Ascending aorta (tissue), 2 donors: ENCODE measurements at regions not wholly inside any gene's neighbourhood (a gene's known extent, or its start where the extent isn't known, plus 50 kb on each side); places are given as distances from the start of the nearest gene placed in this dataset.

ENCODE experiments used
- DNase-seq, 2 donors: peaks; one replicate each; pipeline ENCODE4 v3.0.0-alpha.2; 2019; ENCODE audit warnings: low spot score in 2 of 2
- H3K27ac ChIP-seq, 2 donors: fragments of 200-600 bp; sonication (generic); one replicate each; pipeline ENCODE4 v1.5.1; 2016 to 2017; ENCODE audit warnings: mild to moderate bottlenecking in 1 of 2
- H3K27me3 ChIP-seq: fragments of 200-600 bp; sonication (generic); one replicate; pipeline ENCODE4 v1.5.1; 2017
- H3K36me3 ChIP-seq, 2 donors: fragments of 200-600 bp; sonication (generic); one replicate each; pipeline ENCODE4 v1.5.1; 2016
- H3K4me1 ChIP-seq, 2 donors: fragments of 200-600 bp; sonication (generic); one replicate each; pipeline ENCODE4 v1.5.1; 2016 to 2017; ENCODE audit warnings: mild to moderate bottlenecking in 1 of 2
- H3K4me3 ChIP-seq, 2 donors: fragments of 200-600 bp; sonication (generic); one replicate each; pipeline ENCODE4 v1.5.1; 2016 to 2017; ENCODE audit warnings: mild to moderate bottlenecking in 1 of 2
- H3K9me3 ChIP-seq, 2 donors: fragments of 200-600 bp; sonication (generic); one replicate each; pipeline ENCODE4 v1.5.1; 2016
- intact Hi-C: fragments of 100-400 bp; cut with DNase I; formaldehyde crosslinking; loops from one replicate; pipeline ENCODE4 v1.15.1; 2023
- TF ChIP-seq, protein P1 (sequence below), 3 experiments: fragments of 200-600 bp in 2 of 3; fragments of 450-650 bp in 1 of 3; sonication (generic) in 2 of 3; IDR thresholded peaks; one replicate each; pipeline ENCODE4 v1.5.1; 2016 to 2019; ENCODE audit warnings: antibody characterized with exemption in 3 of 3, mild to moderate bottlenecking in 1 of 3, moderate library complexity in 1 of 3

GRCh38 chr10:107277591-107277990, 113.1 kb upstream of the SORCS1 start:
- H3K9me3 ChIP-seq: no peaks in the 10 kb centered on the region
- DNase-seq: no peak
- no peak overlapping the region for H3K27ac ChIP-seq
- no peaks in the 10 kb centered on the region for H3K36me3 ChIP-seq
- no peaks in the 10 kb centered on the region for H3K4me1 ChIP-seq
- intact Hi-C loops: no loop called here
- TF ChIP-seq, protein P1, sequence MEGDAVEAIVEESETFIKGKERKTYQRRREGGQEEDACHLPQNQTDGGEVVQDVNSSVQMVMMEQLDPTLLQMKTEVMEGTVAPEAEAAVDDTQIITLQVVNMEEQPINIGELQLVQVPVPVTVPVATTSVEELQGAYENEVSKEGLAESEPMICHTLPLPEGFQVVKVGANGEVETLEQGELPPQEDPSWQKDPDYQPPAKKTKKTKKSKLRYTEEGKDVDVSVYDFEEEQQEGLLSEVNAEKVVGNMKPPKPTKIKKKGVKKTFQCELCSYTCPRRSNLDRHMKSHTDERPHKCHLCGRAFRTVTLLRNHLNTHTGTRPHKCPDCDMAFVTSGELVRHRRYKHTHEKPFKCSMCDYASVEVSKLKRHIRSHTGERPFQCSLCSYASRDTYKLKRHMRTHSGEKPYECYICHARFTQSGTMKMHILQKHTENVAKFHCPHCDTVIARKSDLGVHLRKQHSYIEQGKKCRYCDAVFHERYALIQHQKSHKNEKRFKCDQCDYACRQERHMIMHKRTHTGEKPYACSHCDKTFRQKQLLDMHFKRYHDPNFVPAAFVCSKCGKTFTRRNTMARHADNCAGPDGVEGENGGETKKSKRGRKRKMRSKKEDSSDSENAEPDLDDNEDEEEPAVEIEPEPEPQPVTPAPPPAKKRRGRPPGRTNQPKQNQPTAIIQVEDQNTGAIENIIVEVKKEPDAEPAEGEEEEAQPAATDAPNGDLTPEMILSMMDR (IDR thresholded peaks at IDR 0.05): no peak
- no peak overlapping the region for H3K4me3 ChIP-seq
- no peaks in the 10 kb centered on the region for H3K27me3 ChIP-seq

DNA sequence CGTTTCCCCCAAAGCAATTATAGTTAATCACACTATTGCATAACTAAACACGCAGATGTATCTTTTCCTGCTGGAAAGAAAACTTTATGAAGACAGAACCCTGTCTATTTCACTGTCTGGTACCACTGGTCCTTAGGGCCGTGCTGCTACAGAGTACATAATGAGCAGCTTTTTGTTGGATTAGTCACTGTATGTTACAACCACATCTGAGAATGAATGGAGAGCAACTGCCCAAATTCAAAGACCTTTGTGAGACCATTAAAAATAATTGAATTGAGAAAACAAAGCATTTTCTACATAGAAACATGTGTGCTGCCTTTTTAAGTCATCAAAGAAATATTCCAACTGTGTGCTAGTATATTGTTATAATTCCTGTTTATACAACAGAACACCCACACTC, 111.3 kb upstream of the SORCS1 start:
- intact Hi-C loops: no loop called here
- TF ChIP-seq, protein P1 (IDR thresholded peaks at IDR 0.05): no peak
- Histone ChIP-seq H3K9me3 (no peaks in the 10 kb centered on the region), H3K27me3 (no peaks in the 10 kb centered on the region), H3K4me3 (no peak overlapping the region), H3K4me1 (no peaks in the 10 kb centered on the region), H3K27ac (no peak overlapping the region), H3K36me3 (no peaks in the 10 kb centered on the region)
- no peak for DNase-seq

- TF ChIP-seq, protein P1 (IDR thresholded peaks at IDR 0.05): no peak
- Histone ChIP-seq H3K27ac (no peak overlapping the region), H3K4me3 (no peak overlapping the region), H3K9me3 (no peaks in the 10 kb centered on the region), H3K27me3 (no peaks in the 10 kb centered on the region), H3K4me1 (no peaks in the 10 kb centered on the region), H3K36me3 (no peaks in the 10 kb centered on the region)
- intact Hi-C loops: no loop called here
- DNase-seq: no peak
Measured at GRCh38 chr10:107269626-107270025, 105.1 kb upstream of the SORCS1 start.

- no peaks in the 10 kb centered on the region for H3K27me3 ChIP-seq
- no peaks in the 10 kb centered on the region for H3K36me3 ChIP-seq
- intact Hi-C loops: no loop called here
- H3K4me3 ChIP-seq: no peak overlapping the region
- no peaks in the 10 kb centered on the region for H3K9me3 ChIP-seq
- H3K4me1 ChIP-seq: no peaks in the 10 kb centered on the region
- no peak overlapping the region for H3K27ac ChIP-seq
- DNase-seq: no peak
- TF ChIP-seq, protein P1 (IDR thresholded peaks at IDR 0.05): no peak
Measured at GRCh38 chr10:107264742-107265141, 100.2 kb upstream of the SORCS1 start.

- DNase-seq: no peak
- H3K36me3 ChIP-seq: no peaks in the 10 kb centered on the region
- no peak overlapping the region for H3K4me3 ChIP-seq
- TF ChIP-seq, protein P1 (IDR thresholded peaks at IDR 0.05): no peak
- H3K27me3 ChIP-seq: no peaks in the 10 kb centered on the region
- no peaks in the 10 kb centered on the region for H3K4me1 ChIP-seq
- H3K27ac ChIP-seq: no peak overlapping the region
- intact Hi-C loops: no loop called here
- H3K9me3 ChIP-seq: no peaks in the 10 kb centered on the region
Measured at GRCh38 chr10:107244122-107244521, 79.6 kb upstream of the SORCS1 start.

GRCh38 chr10:107238275-107238674, 73.8 kb upstream of the SORCS1 start:
- no peak for DNase-seq
- TF ChIP-seq, protein P1 (IDR thresholded peaks at IDR 0.05): no peak
- Histone ChIP-seq H3K4me1 (no peaks in the 10 kb centered on the region), H3K9me3 (no peaks in the 10 kb centered on the region), H3K27me3 (no peaks in the 10 kb centered on the region), H3K36me3 (no peaks in the 10 kb centered on the region), H3K27ac (no peak overlapping the region), H3K4me3 (no peak overlapping the region)
- intact Hi-C loops: no loop called here
